D721Med (cell line): ENCODE measurements at regions not wholly inside any gene's neighbourhood (a gene's known extent, or its start where the extent isn't known, plus 50 kb on each side); places are given as distances from the start of the nearest gene placed in this dataset.

Experiments
- DNase-seq: peaks from one replicate; pipeline ENCODE4 v3.0.0; 2011; ENCODE audit warnings: low spot score; ENCODE audit not compliant: insufficient read length
- FAIRE-seq: peaks from 2 replicates; lab custom pipeline; 2011; peaks lifted over from hg19 to GRCh38; lab: Jason Lieb, UNC
- TF ChIP-seq, protein P1 (sequence below): IDR thresholded peaks from 2 replicates; pipeline ENCODE4 v1.5.1; 2012; ENCODE audit warnings: mild to moderate bottlenecking, control low read depth; ENCODE audit not compliant: insufficient read depth; ENCODE audit errors: missing control alignments

DNA sequence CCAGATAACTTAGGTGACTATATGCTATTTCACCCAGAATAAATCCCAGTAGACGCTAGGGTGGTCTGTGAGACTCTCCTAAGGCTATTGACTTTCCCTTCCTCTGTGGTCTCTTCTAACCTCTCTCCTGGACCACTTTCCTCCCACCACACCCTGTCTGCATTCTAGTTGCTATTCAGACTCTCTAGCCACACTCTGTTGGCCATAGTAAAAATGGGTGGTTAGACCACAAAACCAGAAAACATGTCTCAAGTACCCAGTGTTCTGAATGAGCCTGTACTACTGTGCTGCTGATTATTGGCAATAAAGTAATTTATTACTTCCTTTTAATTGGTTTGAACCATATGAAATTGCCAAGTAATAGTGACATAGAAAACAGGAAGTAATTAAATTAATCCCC is 240.8 kb downstream of the KIF20B start:
- TF ChIP-seq, protein P1, sequence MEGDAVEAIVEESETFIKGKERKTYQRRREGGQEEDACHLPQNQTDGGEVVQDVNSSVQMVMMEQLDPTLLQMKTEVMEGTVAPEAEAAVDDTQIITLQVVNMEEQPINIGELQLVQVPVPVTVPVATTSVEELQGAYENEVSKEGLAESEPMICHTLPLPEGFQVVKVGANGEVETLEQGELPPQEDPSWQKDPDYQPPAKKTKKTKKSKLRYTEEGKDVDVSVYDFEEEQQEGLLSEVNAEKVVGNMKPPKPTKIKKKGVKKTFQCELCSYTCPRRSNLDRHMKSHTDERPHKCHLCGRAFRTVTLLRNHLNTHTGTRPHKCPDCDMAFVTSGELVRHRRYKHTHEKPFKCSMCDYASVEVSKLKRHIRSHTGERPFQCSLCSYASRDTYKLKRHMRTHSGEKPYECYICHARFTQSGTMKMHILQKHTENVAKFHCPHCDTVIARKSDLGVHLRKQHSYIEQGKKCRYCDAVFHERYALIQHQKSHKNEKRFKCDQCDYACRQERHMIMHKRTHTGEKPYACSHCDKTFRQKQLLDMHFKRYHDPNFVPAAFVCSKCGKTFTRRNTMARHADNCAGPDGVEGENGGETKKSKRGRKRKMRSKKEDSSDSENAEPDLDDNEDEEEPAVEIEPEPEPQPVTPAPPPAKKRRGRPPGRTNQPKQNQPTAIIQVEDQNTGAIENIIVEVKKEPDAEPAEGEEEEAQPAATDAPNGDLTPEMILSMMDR, result no peak
- DNase-seq (no peak), FAIRE-seq (no peak)

DNA sequence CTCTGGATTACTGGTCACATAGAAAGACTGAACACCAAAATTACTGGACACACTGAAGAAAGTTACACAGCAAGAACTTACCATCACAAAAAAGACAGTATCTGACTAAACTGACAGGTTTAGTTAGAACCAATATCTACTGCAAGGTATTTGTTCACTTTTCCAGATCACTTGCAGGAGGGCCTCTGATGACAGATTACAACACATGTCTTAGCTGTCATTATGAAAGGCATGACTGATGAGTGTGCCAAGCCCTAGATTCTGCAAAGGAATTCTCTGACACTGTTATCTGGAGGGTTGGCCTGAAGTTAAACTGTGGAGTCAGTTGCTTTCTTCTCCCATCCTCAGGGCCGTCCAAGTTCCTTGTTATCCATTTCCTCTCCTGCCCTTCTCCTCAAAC is 242.7 kb downstream of the KIF20B start:
- FAIRE-seq (no peak), DNase-seq (no peak)
- TF ChIP-seq, protein P1, result no peak

DNA sequence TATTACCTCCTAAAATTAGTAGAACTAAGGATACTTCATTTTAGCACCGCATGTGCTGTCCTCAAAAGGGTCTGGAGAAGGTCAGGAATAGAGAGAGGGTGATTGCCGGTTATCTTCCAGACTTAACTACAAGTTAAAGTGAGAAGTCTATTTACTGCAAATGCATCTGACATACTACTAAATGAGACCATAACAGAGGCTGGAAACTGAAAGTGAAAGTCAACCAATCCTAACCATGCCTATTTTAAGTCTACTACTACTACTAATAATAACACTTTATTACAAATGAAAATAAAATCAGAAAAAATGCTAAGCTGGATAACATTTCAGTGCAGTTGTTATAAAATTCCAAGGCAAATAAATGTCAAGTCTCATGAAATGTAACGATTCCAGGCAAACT is 244.7 kb downstream of the KIF20B start:
- no peak for FAIRE-seq
- DNase-seq, result no peak
- TF ChIP-seq, protein P1, result no peak

DNA sequence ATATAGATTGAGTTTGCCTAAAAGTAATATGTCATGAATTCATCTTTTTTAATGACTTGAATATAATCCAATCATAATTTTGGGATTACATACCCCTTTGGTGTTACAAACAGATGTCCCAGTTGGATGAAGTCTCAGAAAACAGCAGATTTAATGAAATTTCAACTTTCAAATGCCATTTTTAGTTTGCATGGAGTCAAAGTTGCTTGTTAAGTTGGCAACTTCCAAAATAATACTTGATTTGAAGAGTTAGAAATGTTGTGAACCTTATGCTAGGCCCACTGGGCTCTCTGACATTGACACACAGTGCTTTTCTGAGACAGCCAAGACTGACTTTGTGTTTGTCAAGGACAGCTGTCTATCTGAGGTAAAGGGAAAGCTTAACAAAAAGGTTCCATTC is 248.1 kb downstream of the KIF20B start:
- no peak for DNase-seq
- TF ChIP-seq, protein P1, result no peak
- no peak for FAIRE-seq

DNA sequence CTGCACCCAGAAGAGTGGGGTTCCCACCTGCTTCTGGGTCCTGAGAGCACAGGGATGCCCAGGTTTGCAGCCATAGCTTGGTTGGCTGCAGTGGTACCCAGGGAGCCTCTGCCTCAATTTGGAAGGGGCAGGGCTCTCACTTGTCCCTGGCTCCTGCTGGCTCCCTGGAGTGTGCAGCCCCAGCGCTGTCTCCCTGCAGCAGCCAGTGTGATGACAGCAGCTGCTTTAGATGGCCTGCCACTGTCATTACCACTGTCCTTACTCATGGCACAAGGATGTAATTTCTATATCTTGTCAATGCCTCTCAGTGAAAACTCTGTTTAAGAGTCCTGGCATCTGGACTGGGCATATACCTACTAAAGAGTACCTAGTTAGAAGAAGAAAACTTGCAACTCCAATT is 250.9 kb downstream of the KIF20B start:
- FAIRE-seq, result no peak
- TF ChIP-seq, protein P1, result no peak
- no peak for DNase-seq

DNA sequence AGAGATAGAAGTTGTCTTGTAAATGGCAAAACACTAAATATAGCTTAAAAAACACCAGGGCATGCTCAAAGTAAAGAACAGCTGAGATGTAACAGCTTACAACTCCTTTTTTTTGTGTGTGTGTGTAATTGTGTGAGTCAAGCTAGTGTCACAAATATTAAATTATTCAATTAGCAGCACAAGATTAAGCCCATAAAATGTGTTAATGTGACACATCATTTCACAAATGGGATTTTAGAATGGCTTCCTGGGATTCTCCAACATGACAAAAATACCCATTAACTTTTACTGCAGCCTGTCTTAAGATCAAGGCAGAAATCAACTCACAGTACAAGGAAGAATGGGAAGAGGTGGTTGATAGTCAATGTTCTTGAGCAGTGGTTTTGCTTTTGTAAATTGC is 251.4 kb downstream of the KIF20B start:
- FAIRE-seq (no peak), DNase-seq (no peak)
- TF ChIP-seq, protein P1, result no peak

DNA sequence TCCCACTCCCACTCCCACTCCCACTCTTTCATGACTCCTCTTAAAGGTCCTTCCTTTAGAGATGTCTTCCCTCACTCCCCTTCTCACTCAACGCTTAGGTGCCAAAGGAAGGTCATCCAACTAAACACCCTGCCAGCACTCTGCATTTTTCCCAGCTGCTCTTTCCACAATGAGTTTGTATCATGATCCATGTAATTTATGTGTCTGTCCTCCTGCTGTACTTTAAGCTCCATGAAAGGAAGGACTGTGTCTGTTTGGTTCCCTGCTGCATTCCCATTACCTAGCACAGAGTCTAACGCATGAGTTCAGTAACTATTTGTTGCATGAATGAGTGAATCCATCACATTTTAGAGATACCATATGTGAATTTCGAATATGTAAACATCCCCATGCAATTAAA is 252.7 kb downstream of the KIF20B start:
- TF ChIP-seq, protein P1, result no peak

More for the DNA sequence above, 252.7 kb downstream of the KIF20B start:
- no peak for FAIRE-seq
- no peak for DNase-seq
